B cell (primary cell): ENCODE measurements at regions not wholly inside any gene's neighbourhood (a gene's known extent, or its start where the extent isn't known, plus 50 kb on each side); places are given as distances from the start of the nearest gene placed in this dataset.

Experiments used
- ATAC-seq: fragments of 200-7000 bp; cut with Tn5 transposase; one replicate; pipeline ENCODE4 v1.10.0; 2021; ENCODE audit warnings: low read depth, mild to moderate bottlenecking, moderate number of reproducible peaks, moderate library complexity
- CTCF ChIA-PET: fragments of 350-600 bp; sonication (Branson Sonifier 250); formaldehyde crosslinking; loops from one replicate; lab custom pipeline; 2021; ENCODE audit warnings: antibody characterized with exemption, inconsistent platforms; lab: Charles Lee
- POLR2A ChIA-PET: fragments of 350-600 bp; sonication (Branson Sonifier 250); formaldehyde crosslinking; loops from one replicate; lab custom pipeline; 2021; ENCODE audit warnings: antibody characterized with exemption; lab: Charles Lee
- DNase-seq: peaks from one replicate; pipeline ENCODE4 v3.0.0; 2013
- H2AFZ ChIP-seq: 2 replicates; pipeline ENCODE4 v1.6.1; 2012; ENCODE audit warnings: mild to moderate bottlenecking, low read depth, low read length; ENCODE audit not compliant: insufficient read depth, poor library complexity, severe bottlenecking
- H3K27ac ChIP-seq, 2 donors: 1 replicate in 1 of 2; 2 replicates in 1 of 2; pipeline ENCODE4 v1.5.1; 2012 to 2013; ENCODE audit warnings: low read length in 2 of 2, mild to moderate bottlenecking in 2 of 2, moderate library complexity in 1 of 2
- H3K27me3 ChIP-seq, 4 experiments: fragments of 200-600 bp in 1 of 4; sonication (generic) in 1 of 4; replicated peaks in 1 of 4; 1 replicate in 2 of 4; 2 replicates in 2 of 4; pipeline versions ENCODE4 v1.6.1 to v1.7.0; 2013 to 2016; ENCODE audit warnings: low read length in 3 of 4, mild to moderate bottlenecking in 2 of 4, mixed read lengths in 1 of 4, moderate library complexity in 1 of 4; ENCODE audit not compliant: insufficient read depth in 4 of 4, control insufficient read depth in 3 of 4; ENCODE audit errors: control extremely low read depth in 1 of 4
- H3K36me3 ChIP-seq, 2 experiments: replicated peaks in 1 of 2; 1 replicate in 1 of 2; 2 replicates in 1 of 2; pipeline versions ENCODE4 v1.6.1 to v1.7.1; 2013; ENCODE audit warnings: low read length in 1 of 2; ENCODE audit not compliant: insufficient read depth in 2 of 2, control insufficient read depth in 1 of 2; ENCODE audit errors: control extremely low read depth in 1 of 2, extremely low read depth in 1 of 2
- H3K4me1 ChIP-seq, 2 donors: fragments of 200-600 bp in 1 of 2; sonication (generic) in 1 of 2; 1 replicate in 1 of 2; 2 replicates in 1 of 2; pipeline versions ENCODE4 v1.5.1 to v1.6.1; 2013 to 2017; ENCODE audit warnings: low read length in 2 of 2; ENCODE audit not compliant: control insufficient read depth in 2 of 2, insufficient read depth in 2 of 2
- H3K4me2 ChIP-seq: replicated peaks from 2 replicates; pipeline ENCODE3; 2012; ENCODE audit warnings: mild to moderate bottlenecking, low read depth, low read length; ENCODE audit not compliant: poor library complexity, severe bottlenecking
- H3K4me3 ChIP-seq, 5 experiments: fragments of 200-600 bp in 1 of 5; sonication (generic) in 1 of 5; 1 replicate in 3 of 5; 2 replicates in 2 of 5; pipeline versions ENCODE4 v1.5.1 to v1.7.0; 2011 to 2016; ENCODE audit warnings: low read length in 4 of 5, mild to moderate bottlenecking in 4 of 5, low read depth in 2 of 5, control low read depth in 1 of 5, moderate library complexity in 1 of 5; ENCODE audit not compliant: insufficient read depth in 1 of 5; ENCODE audit errors: control extremely low read depth in 1 of 5, extremely low read depth in 1 of 5
- H3K79me2 ChIP-seq: fragments of 200-600 bp; sonication (generic); one replicate; pipeline ENCODE4 v1.6.0; 2016; ENCODE audit warnings: low read length; ENCODE audit not compliant: control insufficient read depth, insufficient read depth
- H3K9ac ChIP-seq: fragments of 200-600 bp; sonication (generic); 2 replicates; pipeline ENCODE4 v1.6.1; 2017; ENCODE audit warnings: mild to moderate bottlenecking, low read length, moderate library complexity
- H3K9me3 ChIP-seq, 3 donors: one replicate each; pipeline versions ENCODE4 v1.6.1 to v1.7.1; 2013; ENCODE audit warnings: low read length in 2 of 3; ENCODE audit not compliant: control insufficient read depth in 2 of 3, insufficient read depth in 1 of 3; ENCODE audit errors: control extremely low read depth in 1 of 3
- H4K20me1 ChIP-seq: 2 replicates; pipeline ENCODE4 v1.6.0; 2012; ENCODE audit warnings: mild to moderate bottlenecking, low read length; ENCODE audit not compliant: insufficient read depth, control insufficient read depth, poor library complexity, severe bottlenecking
- H3K27ac Mint-ChIP-seq: one replicate; pipeline ENCODE4 v1.8.0; 2021; ENCODE audit warnings: mixed read lengths
- H3K27me3 Mint-ChIP-seq: one replicate; pipeline ENCODE4 v1.8.0; 2021; ENCODE audit warnings: mixed read lengths
- H3K4me1 Mint-ChIP-seq: one replicate; pipeline ENCODE4 v1.8.0; 2021; ENCODE audit warnings: mixed read lengths
- H3K4me3 Mint-ChIP-seq: one replicate; pipeline ENCODE4 v1.8.0; 2021; ENCODE audit warnings: mixed read lengths
- H3K9me3 Mint-ChIP-seq: one replicate; pipeline ENCODE4 v1.8.0; 2022; ENCODE audit warnings: mixed read lengths; ENCODE audit not compliant: insufficient read depth
- CTCF ChIP-seq: fragments of 200-600 bp; IDR thresholded peaks from one replicate; pipeline ENCODE4 v1.8.0; 2022; ENCODE audit warnings: antibody characterized with exemption, mild to moderate bottlenecking
- EZH2 ChIP-seq: IDR thresholded peaks from 2 replicates; pipeline ENCODE4 v1.6.1; 2012; ENCODE audit warnings: borderline replicate concordance, low read depth, mild to moderate bottlenecking, moderate library complexity, low read length; ENCODE audit not compliant: insufficient read depth, poor library complexity, severe bottlenecking
- WGBS: methylation state at CpG from one replicate; pipeline ENCODE4 v1.1.5; 2013; ENCODE audit warnings: missing lambda C conversion rate; ENCODE audit not compliant: insufficient coverage; 5-methylcytosine and 5-hydroxymethylcytosine counted together
- intact Hi-C: fragments of 100-400 bp; cut with micrococcal nuclease; formaldehyde crosslinking; loops from one replicate; pipeline ENCODE4 v1.10.0; 2022

- no peaks in the 10 kb centered on the region for H4K20me1 ChIP-seq
- no peaks in the 10 kb centered on the region for H3K4me1 Mint-ChIP-seq
- H3K9me3 Mint-ChIP-seq: no peaks in the 10 kb centered on the region
- H3K4me3 ChIP-seq: no peak overlapping the region
- H3K9ac ChIP-seq: no peak overlapping the region
- no peak for TF ChIP-seq EZH2
- no peak for TF ChIP-seq CTCF
- H3K27me3 ChIP-seq: no peaks in the 10 kb centered on the region
- intact Hi-C loops: no loop called here
- H3K79me2 ChIP-seq: no peaks in the 10 kb centered on the region
- H3K27ac Mint-ChIP-seq: no peak overlapping the region
- H3K27ac ChIP-seq: no peak overlapping the region
- H3K36me3 ChIP-seq: no peaks in the 10 kb centered on the region
- no peaks in the 10 kb centered on the region for H3K27me3 Mint-ChIP-seq
- no peak overlapping the region for H2AFZ ChIP-seq
- POLR2A ChIA-PET: no interaction called here
- no peak overlapping the region for H3K4me3 Mint-ChIP-seq
- no peak overlapping the region for H3K4me2 ChIP-seq
- no CpG with 5 or more reads among the region's 3 CpGs for WGBS
- DNase-seq (no peak), ATAC-seq (no peak)
- peaks cover 0 to 3% (median 0%) of the 10 kb centered on the region in 3 donors for H3K9me3 ChIP-seq
- CTCF ChIA-PET: no interaction called here
- no peaks in the 10 kb centered on the region for H3K4me1 ChIP-seq
Observed at GRCh38 chr9:28671000-28671399, 1097.7 kb upstream of the C9orf72 start.

GRCh38 chr9:28678097-28678496 is 1104.8 kb upstream of the C9orf72 start:
- DNase-seq (no peak), ATAC-seq (no peak)
- H3K27me3 ChIP-seq: no peaks in the 10 kb centered on the region
- H3K79me2 ChIP-seq: no peaks in the 10 kb centered on the region
- ChIA-PET CTCF (no interaction called here), POLR2A (no interaction called here)
- no peak for TF ChIP-seq CTCF
- no peak overlapping the region for H3K4me2 ChIP-seq
- no peaks in the 10 kb centered on the region for H3K4me1 ChIP-seq
- WGBS: no CpG with 5 or more reads among the region's 2 CpGs
- no peak overlapping the region for H3K9ac ChIP-seq
- no peaks in the 10 kb centered on the region for H4K20me1 ChIP-seq
- H3K9me3 ChIP-seq: no peaks in the 10 kb centered on the region
- H3K36me3 ChIP-seq: no peaks in the 10 kb centered on the region
- Mint-ChIP-seq H3K27ac (no peak overlapping the region), H3K27me3 (no peaks in the 10 kb centered on the region), H3K4me1 (no peaks in the 10 kb centered on the region), H3K4me3 (no peak overlapping the region), H3K9me3 (no peaks in the 10 kb centered on the region)
- H3K27ac ChIP-seq: no peak overlapping the region
- intact Hi-C loops: no loop called here
- H3K4me3 ChIP-seq: no peak overlapping the region
- H2AFZ ChIP-seq: no peak overlapping the region
